ENCODE measurements at regions not wholly inside any gene's neighbourhood (a gene's known extent, or its start where the extent isn't known, plus 50 kb on each side); places are given as distances from the start of the nearest gene placed in this dataset.
"Not testable (repeated sequence)": the region's sequence is repeated elsewhere in the genome, so short reads cannot be mapped to it uniquely, and the experiment has no call there.

GRCh38 chr13:84591444-84591843 is 709.2 kb upstream of the SLITRK1 start:
- DNase-seq = no peak
- Histone ChIP-seq H3K4me3 (no peak overlapping the region), H3K27me3 (no peaks in the 10 kb centered on the region), H3K9me3 (no peaks in the 10 kb centered on the region), H3K36me3 (no peaks in the 10 kb centered on the region), H3K27ac (no peak overlapping the region), H3K4me1 (no peaks in the 10 kb centered on the region)
- TF ChIP-seq CTCF (IDR thresholded peaks at IDR 0.05) (no peak), POLR2A (IDR thresholded peaks at IDR 0.05) (no peak)
- WGBS, 2 donors = 46 to 47% methylated on average over 2 of the region's 2 CpGs
- intact Hi-C loops (cut with DNase I) = no loop called here

GRCh38 chr13:84590663-84591062 is 708.4 kb upstream of the SLITRK1 start:
- Histone ChIP-seq H3K27ac (no peak overlapping the region), H3K4me1 (no peaks in the 10 kb centered on the region), H3K4me3 (no peak overlapping the region), H3K36me3 (no peaks in the 10 kb centered on the region), H3K27me3 (no peaks in the 10 kb centered on the region), H3K9me3 (no peaks in the 10 kb centered on the region)
- 89 to 91% methylated on average over 2 of the region's 2 CpGs for WGBS, 2 donors
- intact Hi-C loops (cut with DNase I) = no loop called here
- no peak for DNase-seq
- TF ChIP-seq POLR2A (IDR thresholded peaks at IDR 0.05) (no peak), CTCF (IDR thresholded peaks at IDR 0.05) (no peak)

GRCh38 chr13:84588023-84588422 is 705.7 kb upstream of the SLITRK1 start:
- intact Hi-C loops (cut with DNase I) = no loop called here
- Histone ChIP-seq H3K27me3 (no peaks in the 10 kb centered on the region), H3K4me3 (no peak overlapping the region), H3K36me3 (no peaks in the 10 kb centered on the region), H3K4me1 (no peaks in the 10 kb centered on the region), H3K27ac (no peak overlapping the region), H3K9me3 (no peaks in the 10 kb centered on the region)
- WGBS, 2 donors = 51 to 52% methylated on average over 1 of the region's 1 CpG
- no peak for DNase-seq
- TF ChIP-seq CTCF (IDR thresholded peaks at IDR 0.05) (no peak), POLR2A (IDR thresholded peaks at IDR 0.05) (no peak)

GRCh38 chr13:84579901-84580300 is 697.6 kb upstream of the SLITRK1 start:
- intact Hi-C loops (cut with DNase I); H3K27ac ChIP-seq; H3K36me3 ChIP-seq; DNase-seq; H3K27me3 ChIP-seq; H3K9me3 ChIP-seq; H3K4me3 ChIP-seq; H3K4me1 ChIP-seq: not testable (repeated sequence)
- 90 to 94% methylated on average over 11 to 12 of the region's 12 CpGs for WGBS, 2 donors

- H3K4me3 ChIP-seq = no peak overlapping the region
- no peaks in the 10 kb centered on the region for H3K27me3 ChIP-seq
- no peak for DNase-seq
- H3K36me3 ChIP-seq = no peaks in the 10 kb centered on the region
- TF ChIP-seq POLR2A (IDR thresholded peaks at IDR 0.05) (no peak), CTCF (IDR thresholded peaks at IDR 0.05) (peak in 3 of 6 experiments; percentile 10 to 46 (median 10))
- intact Hi-C loops (cut with DNase I) = no loop called here
- H3K4me1 ChIP-seq = no peaks in the 10 kb centered on the region
- H3K27ac ChIP-seq = no peak overlapping the region
- H3K9me3 ChIP-seq = no peaks in the 10 kb centered on the region
Measured at GRCh38 chr13:84574851-84575250, 692.6 kb upstream of the SLITRK1 start.

GRCh38 chr13:84571264-84571663 is 689.0 kb upstream of the SLITRK1 start:
- WGBS, 2 donors = 64% methylated on average over 3 of the region's 3 CpGs
- Histone ChIP-seq H3K36me3 (no peaks in the 10 kb centered on the region), H3K27ac (no peak overlapping the region), H3K4me3 (no peak overlapping the region), H3K27me3 (no peaks in the 10 kb centered on the region), H3K9me3 (no peaks in the 10 kb centered on the region), H3K4me1 (no peaks in the 10 kb centered on the region)
- DNase-seq = no peak
- TF ChIP-seq POLR2A (IDR thresholded peaks at IDR 0.05) (no peak), CTCF (IDR thresholded peaks at IDR 0.05) (no peak)
- intact Hi-C loops (cut with DNase I) = no loop called here

Measured in esophagus squamous epithelium (tissue), 5 donors.